ENCODE measurements at regions not wholly inside any gene's neighbourhood (a gene's known extent, or its start where the extent isn't known, plus 50 kb on each side); places are given as distances from the start of the nearest gene placed in this dataset.

DNA sequence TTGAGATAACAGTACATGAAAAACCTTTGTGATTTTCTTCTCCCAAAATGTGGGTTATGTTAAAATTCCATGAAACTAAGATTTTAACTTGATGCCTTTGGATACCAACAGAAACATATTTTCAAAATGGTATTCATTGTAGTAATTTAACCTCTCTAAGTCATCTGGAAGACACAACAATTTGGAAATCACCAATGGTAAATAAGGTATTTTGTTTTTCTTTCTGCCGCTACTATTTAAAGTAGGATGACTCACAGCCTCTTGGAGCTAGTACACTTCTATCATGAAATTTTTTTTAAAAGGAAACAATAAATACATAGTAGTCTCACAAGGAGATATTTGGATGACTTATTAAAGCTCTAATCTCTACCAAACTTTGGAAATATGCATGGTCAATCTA lies 291.6 kb upstream of the VEPH1 start:
- DNase-seq, result no peak

DNA sequence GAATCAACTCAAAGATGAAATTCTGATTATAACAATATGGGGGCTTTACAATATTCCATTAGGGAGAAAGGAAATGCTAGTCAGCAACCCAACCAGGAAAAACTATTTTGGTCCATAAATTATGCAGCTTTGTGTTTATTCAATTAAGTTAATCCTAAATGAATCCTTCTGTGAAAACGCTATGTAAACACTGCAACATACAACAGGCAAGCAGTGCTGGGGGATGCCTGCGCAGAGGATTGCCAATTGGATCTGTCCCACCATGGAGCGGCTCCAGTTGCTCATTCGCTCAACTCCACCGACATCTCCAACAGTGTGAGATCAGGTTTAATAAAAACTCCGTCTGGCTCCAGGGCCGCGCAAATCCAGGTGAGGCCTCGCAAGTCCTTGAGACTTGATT lies 290.5 kb upstream of the VEPH1 start:
- no peak for DNase-seq

DNA sequence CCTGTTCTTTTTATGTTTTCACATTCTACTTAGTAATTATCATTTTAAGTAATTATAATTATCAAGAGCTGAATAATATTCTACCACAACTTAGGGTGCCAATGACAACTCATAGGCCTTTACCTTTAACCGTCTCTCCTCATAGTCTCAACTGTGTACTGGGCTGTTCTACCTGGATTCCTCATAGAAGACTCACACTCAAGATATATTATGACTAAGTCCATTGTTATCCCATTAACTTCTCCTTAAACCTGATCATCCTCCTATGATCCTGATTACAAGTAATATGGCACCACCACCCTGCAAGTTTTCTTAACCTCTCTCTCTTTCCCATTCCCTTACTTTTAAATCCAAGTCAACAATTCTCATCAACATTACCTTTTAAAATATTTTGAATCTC lies 285.9 kb upstream of the VEPH1 start:
- DNase-seq, result no peak

DNA sequence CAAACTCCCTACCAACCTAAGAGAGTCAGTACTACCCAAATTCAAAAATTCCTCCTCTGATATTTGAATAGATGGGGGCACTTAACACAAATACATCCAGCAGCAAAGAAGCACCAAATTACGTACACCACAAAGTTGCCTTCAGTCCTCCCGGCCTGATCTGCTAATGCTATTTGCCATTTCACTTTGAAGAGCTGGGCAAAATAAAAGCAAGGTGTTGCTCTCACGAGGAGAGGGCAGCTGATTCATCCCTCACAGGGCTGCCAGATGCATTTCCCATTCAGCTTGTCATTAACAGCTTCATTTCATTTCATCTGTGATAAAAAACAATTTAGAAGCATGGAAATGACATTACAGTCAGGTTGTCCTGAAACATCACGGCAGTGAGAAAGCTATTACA lies 283.4 kb upstream of the VEPH1 start:
- no peak for DNase-seq

DNA sequence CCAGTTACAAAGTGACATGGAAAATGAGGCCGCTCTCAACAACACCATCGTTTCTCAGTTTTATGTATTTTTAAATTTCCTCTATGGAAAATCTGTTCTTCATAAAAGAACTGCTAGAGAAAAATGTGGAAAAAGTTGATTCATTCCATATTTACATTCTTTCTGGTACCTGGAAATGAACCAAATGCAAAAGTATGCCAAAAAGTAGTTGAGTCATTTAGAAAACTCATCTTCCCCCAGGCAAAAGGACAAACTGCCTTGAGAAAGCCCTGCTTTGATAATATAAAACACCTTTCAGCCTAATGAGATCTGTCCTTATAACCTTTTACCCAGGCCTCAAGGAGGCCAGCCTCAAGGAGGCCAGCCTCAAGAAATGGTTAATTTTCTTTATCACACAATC lies 283.0 kb upstream of the VEPH1 start:
- no peak for DNase-seq

DNA sequence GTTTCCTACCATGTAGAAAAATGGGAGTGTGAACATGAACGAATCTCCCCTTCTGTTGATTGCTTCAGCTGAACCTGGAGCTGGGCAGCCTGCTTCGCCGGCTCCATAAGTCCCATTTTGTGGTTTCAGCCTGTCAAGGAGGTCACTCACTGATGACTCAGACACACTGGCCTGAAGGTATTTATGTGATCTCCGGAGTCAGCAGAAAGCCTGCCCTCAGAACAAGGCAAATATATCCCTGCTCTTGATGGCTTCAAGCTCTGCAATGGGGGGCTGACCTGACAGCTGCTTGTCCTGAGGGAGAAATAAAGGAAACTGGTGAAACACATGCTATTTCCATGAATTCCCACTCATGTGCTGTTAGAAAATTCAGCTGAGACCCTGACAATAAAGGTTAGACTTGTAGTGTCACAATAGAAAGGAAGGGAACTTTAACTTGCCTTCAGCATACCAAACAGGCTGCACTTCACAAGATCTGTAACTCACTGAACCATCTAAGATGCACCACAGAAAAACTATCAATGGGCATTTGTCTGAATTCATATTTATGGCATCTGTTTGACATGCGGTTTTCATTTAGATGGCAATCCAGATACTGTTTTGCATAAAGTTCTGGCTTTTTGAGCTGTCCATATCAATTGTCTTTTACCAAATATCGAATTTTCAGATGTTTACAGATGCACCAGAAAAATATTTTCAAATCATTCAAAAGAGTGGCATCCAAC lies 282.0 kb upstream of the VEPH1 start:
- no peak for DNase-seq

DNA sequence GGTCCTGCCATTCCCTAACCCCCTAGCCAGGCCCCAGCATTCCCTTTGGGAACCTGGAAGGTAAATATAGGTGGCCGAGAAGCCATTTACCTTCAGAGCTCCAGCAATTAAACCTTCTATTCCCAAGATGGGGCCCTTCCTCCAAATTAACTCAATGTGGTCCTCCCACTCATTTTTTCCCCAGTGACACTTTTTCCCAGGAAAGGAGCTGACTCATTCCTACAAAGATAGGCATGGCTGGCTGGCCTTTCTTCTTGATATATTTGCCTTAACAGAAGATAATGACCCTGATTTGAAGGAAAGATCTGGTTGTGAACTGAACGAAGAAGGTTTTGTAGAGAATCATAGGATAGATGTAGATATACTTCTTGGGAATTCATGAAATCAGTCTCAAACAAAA lies 279.0 kb upstream of the VEPH1 start:
- no peak for DNase-seq

DNA sequence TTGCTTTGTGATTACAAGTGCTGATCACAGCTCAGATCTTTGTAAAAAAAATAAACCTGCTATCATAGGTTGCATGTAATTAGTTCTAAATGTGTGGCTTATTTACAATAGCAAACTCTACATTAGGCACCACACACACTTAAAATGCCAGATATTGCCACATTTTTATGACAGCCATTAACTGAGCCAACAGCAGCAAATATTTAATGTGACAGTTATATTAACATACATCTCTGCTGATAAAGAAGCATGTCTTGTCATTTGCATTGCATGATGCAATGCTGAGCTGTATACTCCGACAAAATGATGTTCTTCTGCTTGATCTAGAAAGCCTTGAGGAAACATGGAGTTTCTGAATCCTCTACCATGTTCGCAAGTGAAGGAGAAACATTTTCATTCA lies 273.6 kb upstream of the VEPH1 start:
- DNase-seq, result no peak

DNA sequence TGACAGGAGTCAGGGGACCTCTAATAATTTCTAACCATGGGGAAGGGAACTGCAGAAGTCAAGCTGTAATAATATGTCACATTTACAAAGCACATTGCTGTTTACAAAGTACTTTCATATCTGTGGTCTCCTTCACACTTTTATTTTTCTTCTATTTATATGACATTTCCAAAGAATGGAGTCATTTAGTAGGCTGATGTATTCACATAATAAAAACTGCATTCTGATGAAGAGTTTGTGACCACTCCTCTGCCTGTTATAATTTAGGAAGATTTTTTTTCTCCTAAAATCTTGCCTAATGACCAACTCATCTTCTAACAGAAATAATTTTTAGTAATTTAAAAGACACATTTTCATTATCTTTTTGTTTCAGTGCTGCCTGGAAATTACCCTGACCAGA lies 272.2 kb upstream of the VEPH1 start:
- no peak for DNase-seq

DNA sequence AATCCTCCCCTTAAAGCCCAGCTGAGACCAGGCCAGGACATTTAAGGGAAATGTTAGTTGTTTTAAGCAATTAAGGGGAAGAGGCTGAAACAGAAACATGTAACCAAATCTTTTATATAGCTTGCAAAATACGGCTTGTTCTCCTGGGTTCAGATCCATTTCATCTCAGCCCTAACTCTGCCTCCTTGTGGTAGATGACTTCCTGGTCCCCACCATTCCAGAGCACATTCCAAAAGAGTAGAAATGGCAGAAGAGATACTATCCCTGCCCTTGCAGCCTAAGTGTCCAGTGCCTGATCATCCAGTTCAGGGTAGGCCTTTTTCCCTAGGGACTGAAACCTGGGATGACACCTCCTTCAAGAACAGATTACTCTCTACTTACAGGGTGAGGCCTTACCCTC lies 266.2 kb upstream of the VEPH1 start:
- DNase-seq, result no peak

DNA sequence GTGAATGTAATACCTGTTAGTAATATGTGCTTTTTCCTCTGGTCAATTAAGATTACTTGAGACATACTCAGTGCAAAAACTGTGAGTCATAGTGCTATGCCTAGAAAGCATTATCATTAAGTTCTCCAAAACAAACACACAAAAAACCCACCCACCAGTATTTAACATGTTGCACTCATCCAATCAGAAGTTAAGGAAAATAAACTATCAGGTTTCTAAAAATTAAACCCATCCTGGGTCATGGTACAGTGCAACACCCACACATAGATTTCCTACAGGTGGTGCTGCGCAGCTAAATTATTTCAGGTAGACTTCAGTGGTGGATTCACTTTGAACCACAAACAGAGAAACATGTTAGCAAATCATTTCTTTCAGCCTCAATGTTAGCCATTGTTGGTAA lies 264.4 kb upstream of the VEPH1 start:
- DNase-seq, result no peak

DNA sequence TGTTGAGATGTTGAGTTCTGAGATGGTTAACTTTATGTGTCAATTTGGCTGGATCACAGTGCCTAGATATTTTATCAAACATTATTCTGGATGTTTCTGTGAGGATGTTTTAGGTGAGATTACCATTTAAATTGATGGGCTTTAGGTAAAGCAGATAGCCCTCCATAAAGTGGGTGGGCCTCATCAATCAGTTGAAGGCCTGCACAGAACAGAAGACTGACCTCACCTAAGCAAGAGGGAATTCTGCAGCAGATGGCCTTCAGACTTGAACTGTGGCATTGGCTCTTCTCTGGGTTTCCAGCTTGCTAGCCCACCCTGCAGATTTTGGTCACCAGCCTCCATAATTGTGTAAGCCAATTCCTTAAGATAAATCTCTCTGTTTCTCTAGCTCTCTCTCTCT lies 260.4 kb upstream of the VEPH1 start:
- DNase-seq, result no peak

DNA sequence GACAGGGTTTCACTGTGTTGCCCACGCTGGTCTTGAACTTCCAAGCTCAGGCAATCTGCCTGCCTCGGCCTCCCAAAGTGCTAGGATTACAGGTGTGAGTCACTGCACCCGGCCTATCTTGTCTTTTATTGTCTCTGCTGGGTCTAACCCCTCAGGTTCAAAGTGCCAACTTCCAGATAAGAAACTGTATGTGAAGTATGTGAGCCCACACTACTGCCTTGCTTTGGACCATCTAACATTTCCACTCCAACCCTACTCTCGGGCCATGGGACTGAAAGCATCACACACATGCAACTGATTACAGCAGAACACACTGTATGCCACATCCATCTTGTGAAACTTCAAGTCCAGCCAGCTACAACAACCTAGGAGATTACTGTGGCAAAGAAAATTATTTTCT lies 256.1 kb upstream of the VEPH1 start:
- DNase-seq, result no peak

DNA sequence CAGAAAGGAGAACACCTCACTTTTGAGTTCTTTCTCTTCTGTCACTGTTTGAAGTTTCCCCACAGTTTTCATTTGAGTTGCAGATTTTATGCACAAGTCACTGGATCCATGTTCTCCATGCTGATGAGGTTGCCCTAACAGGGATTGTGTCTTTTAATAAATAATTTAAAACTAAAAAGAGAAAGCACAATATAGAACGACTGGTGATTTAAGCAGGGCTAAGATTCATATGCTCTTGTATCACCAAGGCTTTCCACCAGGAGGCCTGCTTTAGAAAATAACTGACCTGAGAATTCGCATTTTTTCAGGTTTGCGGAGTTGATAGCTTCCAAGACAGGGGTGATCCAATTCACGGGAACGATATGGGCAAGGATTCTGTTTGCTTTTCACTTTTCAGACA lies 252.0 kb upstream of the VEPH1 start:
- peak; percentile 7 for DNase-seq

DNA sequence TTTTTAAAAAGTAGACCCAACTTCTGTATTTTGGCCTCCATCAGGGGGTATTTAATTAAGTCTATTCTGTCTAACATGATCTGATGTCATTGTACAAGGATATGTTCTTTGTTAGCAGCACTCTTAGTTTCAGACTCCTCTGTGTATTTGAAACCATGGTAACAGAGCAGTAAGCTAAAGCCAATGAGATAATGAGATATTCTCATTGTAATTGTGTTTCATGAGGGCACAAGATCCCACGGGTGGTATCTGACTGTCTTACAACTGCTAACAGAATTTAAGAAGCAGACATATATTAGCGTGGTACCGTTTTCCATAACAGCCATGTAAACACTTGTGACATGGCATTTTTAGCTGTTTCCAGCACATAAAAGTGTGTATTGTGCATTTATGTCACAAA lies 251.2 kb upstream of the VEPH1 start:
- DNase-seq, result peak; percentile 74

DNA sequence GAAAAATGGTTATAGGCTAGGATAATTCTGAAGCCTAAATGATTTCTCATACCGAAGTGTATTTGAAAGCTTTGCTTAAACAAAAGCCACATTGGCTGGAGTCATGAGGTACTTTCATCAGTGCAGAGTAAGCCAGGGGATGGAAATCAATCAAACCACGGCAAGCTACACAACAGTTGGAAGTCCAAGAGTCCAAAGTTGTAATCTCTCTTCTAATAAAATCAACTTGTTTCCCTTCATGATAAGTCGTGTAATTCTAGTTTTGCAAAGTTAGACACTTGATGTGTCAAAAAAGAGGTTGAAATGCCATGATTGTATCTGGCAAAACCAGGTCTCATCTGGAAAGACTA lies 250.5 kb upstream of the VEPH1 start:
- DNase-seq, result no peak

DNA sequence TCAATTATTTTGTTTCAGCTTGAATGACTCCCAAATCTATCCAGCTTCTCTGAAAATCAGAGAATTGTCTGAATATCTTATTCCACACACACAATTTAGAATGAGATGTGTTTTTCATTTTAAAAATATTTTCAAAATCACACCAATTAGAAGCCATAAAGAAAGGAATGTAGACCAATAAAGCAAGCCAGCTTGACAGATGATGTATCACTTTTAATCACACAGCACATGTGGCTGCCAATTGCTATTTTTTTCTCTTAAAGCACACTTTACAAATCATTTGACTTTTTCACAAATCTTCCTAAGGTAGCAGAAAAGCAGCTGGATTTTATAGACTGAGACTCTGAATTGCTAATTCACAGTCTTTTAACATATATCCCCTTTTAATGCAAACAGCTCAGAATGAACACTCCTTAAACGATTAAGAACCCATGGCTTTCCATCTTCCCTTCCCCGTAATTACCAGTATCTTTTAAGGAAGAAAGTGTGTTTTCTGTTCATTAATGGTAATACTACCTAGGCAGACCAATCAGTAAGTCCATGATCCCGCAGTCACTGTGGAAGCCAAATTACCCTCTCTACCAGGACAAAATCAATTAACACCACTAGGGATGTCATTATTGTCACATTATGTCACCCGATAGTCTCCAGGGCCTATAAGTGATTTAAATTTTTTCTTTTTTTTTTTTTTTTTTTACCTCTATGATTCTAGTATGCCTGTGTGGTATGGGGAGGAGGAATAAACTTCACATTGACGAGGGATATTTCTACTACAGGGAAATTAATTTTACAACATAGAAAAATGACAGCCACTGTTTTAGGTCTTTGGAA lies 250.0 kb upstream of the VEPH1 start:
- DNase-seq, result no peak

DNA sequence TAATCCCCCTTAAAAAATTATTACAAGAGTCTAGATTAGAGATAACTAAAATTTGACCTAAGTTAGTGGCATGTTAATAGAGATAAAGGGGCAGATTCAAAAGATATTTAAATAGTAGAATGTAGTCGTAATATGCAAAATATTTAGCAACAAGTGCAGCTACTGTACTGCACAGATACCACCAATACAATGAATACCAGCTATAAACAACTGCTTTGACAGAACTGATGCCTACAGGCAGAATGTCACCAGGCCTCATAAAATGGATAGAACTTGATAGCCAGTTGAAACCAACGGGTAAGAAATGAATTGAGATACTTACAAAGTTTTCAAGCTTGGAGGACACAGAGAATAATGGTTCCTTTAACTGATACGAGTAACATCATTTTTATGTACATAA lies 249.3 kb upstream of the VEPH1 start:
- no peak for DNase-seq

DNA sequence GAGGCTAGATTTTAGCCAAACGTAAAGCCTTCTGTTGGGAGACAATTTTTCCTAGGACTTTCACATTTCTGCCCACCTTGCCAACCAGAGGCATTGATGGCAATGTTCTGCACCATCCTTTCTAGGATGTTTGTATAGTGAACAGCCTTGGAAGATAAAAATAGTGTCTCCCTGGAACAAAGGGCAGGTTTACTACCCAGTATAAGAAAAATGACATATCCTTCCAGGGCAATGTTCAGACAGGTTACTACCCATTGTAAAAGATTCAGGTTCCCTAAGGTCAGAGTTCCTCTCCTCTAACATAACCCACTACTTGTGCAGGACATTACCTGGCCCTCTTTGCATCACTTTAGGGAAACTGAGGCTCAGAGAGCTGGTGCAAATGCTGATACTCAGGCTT lies 248.2 kb upstream of the VEPH1 start:
- no peak for DNase-seq

DNA sequence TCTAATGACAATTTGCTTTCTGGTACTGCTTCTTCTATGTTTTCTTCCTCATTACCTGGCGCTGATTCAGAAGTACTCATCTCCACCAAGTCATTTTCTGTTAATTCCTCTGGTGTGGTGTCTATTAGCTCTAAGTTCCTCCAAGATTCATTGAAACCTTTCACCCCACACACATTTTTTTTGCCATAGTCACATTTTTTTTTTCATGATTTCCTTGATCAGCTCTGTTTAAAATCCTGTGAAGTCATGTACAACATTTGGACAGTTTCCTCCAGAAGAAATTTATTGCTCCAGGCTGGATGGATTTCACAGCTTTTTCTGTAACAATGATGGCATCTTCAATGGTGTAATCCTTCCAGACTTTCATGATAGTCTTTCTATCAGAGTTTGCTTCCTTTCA lies 243.2 kb upstream of the VEPH1 start:
- no peak for DNase-seq

DNA sequence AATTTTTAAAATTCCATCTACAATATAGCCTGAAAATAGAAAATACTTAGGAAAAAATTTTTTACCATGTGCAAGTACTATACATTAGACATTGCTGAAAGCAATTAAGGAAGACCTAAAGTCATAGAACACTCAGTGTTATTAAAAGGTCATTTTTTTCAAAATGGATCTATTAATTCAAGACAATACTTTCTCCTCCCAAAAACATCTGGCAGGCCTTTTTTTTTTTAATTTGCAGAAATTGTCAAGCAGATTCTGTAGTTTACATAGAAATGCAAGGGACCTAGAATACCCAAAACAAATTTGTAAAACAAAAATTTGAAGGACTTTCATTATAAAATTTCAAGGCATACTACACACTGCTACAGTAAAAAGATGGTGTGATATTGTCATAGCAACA lies 238.4 kb upstream of the VEPH1 start:
- DNase-seq, result no peak

DNA sequence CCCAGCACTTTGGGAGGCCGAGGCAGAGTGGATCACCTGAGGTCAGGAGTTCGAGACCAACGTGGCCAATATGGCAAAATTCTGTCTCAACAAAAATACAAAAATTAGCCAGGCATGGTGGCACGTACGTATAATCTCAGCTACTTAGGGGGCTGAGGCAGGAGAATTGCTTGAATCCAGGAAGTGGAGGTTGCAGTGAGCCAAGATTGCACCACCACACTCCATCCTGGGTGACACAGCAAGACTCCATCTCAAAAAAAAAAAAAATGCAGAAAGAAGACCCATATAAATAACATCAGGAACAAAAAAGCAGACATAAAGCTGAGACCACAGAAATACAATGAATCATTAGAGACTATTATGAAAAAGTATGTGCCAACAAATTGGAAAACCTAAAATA lies 235.2 kb upstream of the VEPH1 start:
- no peak for DNase-seq

DNA sequence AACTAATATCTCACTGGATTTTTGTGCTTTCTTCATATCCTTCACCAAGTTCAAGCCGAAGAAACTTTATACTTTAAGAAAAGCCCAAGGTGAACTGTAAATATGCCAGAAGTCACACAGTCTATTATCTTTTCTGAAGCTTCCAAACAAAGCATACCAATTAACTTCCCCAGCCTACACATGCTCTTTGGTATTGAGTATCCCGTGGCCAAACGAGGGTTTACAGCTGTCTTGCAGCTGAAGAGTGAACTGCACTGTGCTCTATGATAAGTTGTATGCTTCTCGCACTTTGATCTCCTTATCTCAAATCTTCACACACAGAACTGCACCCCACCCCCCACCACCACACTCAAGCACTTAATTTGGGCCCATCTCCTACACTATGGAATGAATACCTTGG lies 215.6 kb upstream of the VEPH1 start:
- DNase-seq, result no peak

DNA sequence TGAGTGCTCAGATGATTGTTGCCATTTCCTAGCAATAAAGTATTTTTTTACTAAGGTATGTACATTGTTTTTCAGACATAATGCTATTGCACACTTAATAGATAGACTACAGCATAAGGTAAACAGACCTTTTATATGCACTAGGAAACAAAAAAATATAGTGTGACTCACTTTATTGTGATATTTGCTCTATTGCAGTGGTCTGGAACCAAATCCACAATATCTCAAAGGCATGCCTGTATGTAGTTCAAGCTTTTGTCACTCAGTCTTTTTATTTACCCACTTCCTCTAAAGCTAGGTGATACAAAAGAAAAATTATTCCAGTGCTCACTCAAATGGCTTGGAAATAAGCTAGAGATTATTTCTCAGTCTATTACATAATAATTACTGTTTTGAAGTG lies 209.9 kb upstream of the VEPH1 start:
- DNase-seq, result no peak

DNA sequence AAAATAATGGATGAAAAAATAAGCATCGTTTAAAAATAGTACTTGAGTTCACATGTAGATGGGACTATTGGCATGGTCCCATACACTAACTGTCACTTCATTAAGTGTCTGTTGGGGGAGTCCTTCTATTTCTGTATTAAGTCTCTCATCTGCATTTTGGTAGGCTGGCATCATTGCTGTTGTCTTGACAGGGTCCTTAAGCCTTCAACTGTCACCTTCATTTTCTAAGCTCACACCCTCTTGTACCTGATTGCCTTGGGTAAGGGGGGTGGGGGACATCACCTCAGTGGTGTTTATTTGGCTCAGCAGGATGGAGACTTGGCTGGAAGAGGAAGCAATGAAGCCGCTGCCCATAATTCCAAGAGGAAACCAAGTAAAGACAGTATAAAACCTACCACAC lies 202.0 kb upstream of the VEPH1 start:
- DNase-seq, result no peak

Data from COR-L47 (cell line).